KMS-11 (cell line): ENCODE measurements at regions not wholly inside any gene's neighbourhood (a gene's known extent, or its start where the extent isn't known, plus 50 kb on each side); places are given as distances from the start of the nearest gene placed in this dataset.

Experiments used
- H2AFZ ChIP-seq: fragments of 200-600 bp; sonication (generic); 2 replicates; pipeline ENCODE4 v1.6.1; 2016; ENCODE audit warnings: antibody characterized with exemption, mixed run types, low read depth
- H3K27ac ChIP-seq: fragments of 200-600 bp; sonication (generic); 2 replicates; pipeline ENCODE4 v1.6.1; 2016; ENCODE audit warnings: mild to moderate bottlenecking, mixed run types
- H3K27me3 ChIP-seq: fragments of 200-600 bp; sonication (generic); 2 replicates; pipeline ENCODE4 v1.6.1; 2017; ENCODE audit warnings: mild to moderate bottlenecking, low read depth, mixed run types, moderate library complexity; ENCODE audit not compliant: insufficient read depth
- H3K36me3 ChIP-seq: fragments of 200-600 bp; sonication (generic); 2 replicates; pipeline ENCODE4 v1.6.1; 2017; ENCODE audit warnings: mild to moderate bottlenecking, mixed run types; ENCODE audit not compliant: insufficient read depth
- H3K4me1 ChIP-seq: fragments of 200-600 bp; sonication (generic); 2 replicates; pipeline ENCODE4 v1.6.1; 2016; ENCODE audit warnings: mild to moderate bottlenecking, low read depth, mixed run types; ENCODE audit not compliant: poor library complexity, severe bottlenecking
- H3K4me2 ChIP-seq: fragments of 200-600 bp; sonication (generic); 2 replicates; pipeline ENCODE4 v1.7.0; 2016; ENCODE audit warnings: mild to moderate bottlenecking, mixed run types
- H3K4me3 ChIP-seq: fragments of 200-600 bp; sonication (generic); IDR thresholded peaks from 2 replicates; pipeline ENCODE4 v1.6.1; 2017; ENCODE audit warnings: low read depth, low read length, mixed read lengths; ENCODE audit not compliant: insufficient read depth
- H3K79me2 ChIP-seq: fragments of 200-600 bp; sonication (generic); 2 replicates; pipeline ENCODE4 v1.6.1; 2016; ENCODE audit warnings: low read depth, mixed run types; ENCODE audit not compliant: insufficient read depth
- H3K9ac ChIP-seq: fragments of 200-600 bp; sonication (generic); 2 replicates; pipeline ENCODE4 v1.6.1; 2016; ENCODE audit warnings: mild to moderate bottlenecking, mixed run types
- H4K20me1 ChIP-seq: fragments of 200-600 bp; sonication (generic); 2 replicates; pipeline ENCODE4 v1.6.1; 2016; ENCODE audit warnings: mild to moderate bottlenecking, mixed run types; ENCODE audit not compliant: insufficient read depth
- TF ChIP-seq, protein P1 (sequence below): fragments of 200-600 bp; sonication (generic); conservative IDR thresholded peaks from 2 replicates; pipeline ENCODE4 v1.6.1; 2017; ENCODE audit warnings: low read depth, mild to moderate bottlenecking, antibody characterized with exemption, low read length, moderate library complexity, mixed read lengths

DNA sequence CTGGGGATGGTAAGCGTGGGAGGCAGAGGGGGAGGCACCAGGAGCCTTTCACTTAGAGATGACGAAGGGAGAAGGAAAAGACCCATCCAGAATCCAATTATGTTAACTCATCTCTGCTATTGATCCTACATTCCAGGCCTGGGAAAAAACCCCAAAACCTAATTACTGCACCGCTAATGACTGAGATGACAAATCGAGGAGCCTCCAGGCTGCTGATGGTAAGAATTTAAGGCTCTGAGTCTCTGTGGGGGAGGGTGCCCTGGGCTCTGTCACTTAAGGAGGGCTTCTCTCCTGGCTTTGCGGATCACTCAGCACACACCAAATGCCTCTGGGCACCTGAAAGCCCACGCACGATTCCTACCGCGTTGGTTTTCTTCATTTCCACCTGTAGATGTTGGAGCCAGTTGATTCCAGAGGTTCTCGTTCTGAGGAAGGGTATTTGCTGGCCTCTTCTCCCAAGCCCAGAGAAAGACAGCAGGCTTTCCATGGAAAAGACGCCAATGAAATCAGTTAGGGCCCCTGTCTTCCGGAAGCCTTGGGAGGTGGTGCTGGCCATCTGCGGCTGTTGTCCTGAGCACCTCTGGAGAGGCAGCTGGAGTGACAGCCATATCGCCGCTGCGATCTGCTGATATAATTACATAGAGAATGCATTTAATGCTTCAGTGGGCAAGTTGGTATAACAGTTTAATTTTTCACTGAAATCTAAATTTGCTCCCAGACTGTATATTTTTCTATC is 751.2 kb downstream of the BRD1 start:
- no peaks in the 10 kb centered on the region for H3K27me3 ChIP-seq

GRCh38 chr22:49075150-49075549 is 752.5 kb downstream of the BRD1 start:
- H3K4me2 ChIP-seq, result no peak overlapping the region
- TF ChIP-seq, protein P1, sequence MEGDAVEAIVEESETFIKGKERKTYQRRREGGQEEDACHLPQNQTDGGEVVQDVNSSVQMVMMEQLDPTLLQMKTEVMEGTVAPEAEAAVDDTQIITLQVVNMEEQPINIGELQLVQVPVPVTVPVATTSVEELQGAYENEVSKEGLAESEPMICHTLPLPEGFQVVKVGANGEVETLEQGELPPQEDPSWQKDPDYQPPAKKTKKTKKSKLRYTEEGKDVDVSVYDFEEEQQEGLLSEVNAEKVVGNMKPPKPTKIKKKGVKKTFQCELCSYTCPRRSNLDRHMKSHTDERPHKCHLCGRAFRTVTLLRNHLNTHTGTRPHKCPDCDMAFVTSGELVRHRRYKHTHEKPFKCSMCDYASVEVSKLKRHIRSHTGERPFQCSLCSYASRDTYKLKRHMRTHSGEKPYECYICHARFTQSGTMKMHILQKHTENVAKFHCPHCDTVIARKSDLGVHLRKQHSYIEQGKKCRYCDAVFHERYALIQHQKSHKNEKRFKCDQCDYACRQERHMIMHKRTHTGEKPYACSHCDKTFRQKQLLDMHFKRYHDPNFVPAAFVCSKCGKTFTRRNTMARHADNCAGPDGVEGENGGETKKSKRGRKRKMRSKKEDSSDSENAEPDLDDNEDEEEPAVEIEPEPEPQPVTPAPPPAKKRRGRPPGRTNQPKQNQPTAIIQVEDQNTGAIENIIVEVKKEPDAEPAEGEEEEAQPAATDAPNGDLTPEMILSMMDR, result no peak
- H3K4me3 ChIP-seq, result no peak overlapping the region
- no peak overlapping the region for H3K27ac ChIP-seq
- no peaks in the 10 kb centered on the region for H3K27me3 ChIP-seq
- H3K79me2 ChIP-seq, result no peaks in the 10 kb centered on the region
- H4K20me1 ChIP-seq, result no peaks in the 10 kb centered on the region
- H3K9ac ChIP-seq, result no peak overlapping the region
- no peaks in the 10 kb centered on the region for H3K36me3 ChIP-seq
- H3K4me1 ChIP-seq, result no peaks in the 10 kb centered on the region
- no peak overlapping the region for H2AFZ ChIP-seq

More for the DNA sequence above, 751.2 kb downstream of the BRD1 start:
- Histone ChIP-seq H4K20me1 (no peaks in the 10 kb centered on the region), H3K36me3 (no peaks in the 10 kb centered on the region), H3K9ac (no peak overlapping the region), H3K79me2 (no peaks in the 10 kb centered on the region), H3K4me1 (no peaks in the 10 kb centered on the region), H2AFZ (no peak overlapping the region), H3K4me2 (no peak overlapping the region), H3K4me3 (no peak overlapping the region), H3K27ac (no peak overlapping the region)
- TF ChIP-seq, protein P1, result no peak

- Histone ChIP-seq H2AFZ (no peak overlapping the region), H4K20me1 (no peaks in the 10 kb centered on the region), H3K27me3 (no peaks in the 10 kb centered on the region), H3K9ac (no peak overlapping the region), H3K4me3 (no peak overlapping the region), H3K4me1 (no peaks in the 10 kb centered on the region), H3K27ac (no peak overlapping the region), H3K36me3 (no peaks in the 10 kb centered on the region), H3K79me2 (no peaks in the 10 kb centered on the region), H3K4me2 (no peak overlapping the region)
- TF ChIP-seq, protein P1, result no peak
Observed at GRCh38 chr22:49073873-49074417, 753.7 kb downstream of the BRD1 start.

DNA sequence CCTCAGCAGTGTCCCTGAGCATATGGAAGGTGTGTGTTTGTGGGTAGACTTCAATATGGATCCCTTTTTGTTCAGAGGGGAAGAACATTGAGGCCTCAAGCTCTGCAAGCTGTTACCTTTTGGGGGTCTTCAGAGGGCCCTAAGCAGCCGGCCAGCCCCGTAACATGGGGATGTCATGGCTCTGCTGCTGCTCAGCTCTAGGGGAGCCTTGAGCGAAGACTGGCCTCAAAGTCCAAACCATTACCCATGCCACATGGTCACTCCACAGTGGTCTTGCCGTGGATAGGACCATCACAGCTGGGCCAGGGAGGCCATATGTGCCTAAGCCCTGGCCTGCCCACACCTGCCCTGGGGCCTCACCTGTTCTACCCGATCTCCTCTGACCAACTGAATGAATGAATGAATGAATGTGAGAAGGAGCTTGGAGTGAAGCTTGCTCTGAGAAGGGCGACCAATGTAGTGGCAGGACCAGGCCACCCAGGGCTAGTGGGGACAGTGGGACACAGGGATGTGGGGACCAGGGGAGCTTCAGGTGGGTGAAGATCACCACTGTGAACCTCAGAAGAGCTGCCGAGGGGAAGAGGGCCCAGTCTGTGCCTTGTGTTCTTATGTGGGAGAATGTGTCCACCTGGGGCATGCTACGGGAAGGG is 754.6 kb downstream of the BRD1 start:
- no peaks in the 10 kb centered on the region for H3K27me3 ChIP-seq
- no peaks in the 10 kb centered on the region for H4K20me1 ChIP-seq
- no peak overlapping the region for H3K4me2 ChIP-seq
- H3K4me1 ChIP-seq, result no peaks in the 10 kb centered on the region
- TF ChIP-seq, protein P1, result no peak
- no peak overlapping the region for H3K9ac ChIP-seq
- H3K4me3 ChIP-seq, result no peak overlapping the region
- no peaks in the 10 kb centered on the region for H3K79me2 ChIP-seq
- no peaks in the 10 kb centered on the region for H3K36me3 ChIP-seq
- H2AFZ ChIP-seq, result no peak overlapping the region
- H3K27ac ChIP-seq, result no peak overlapping the region
